Peyer's patch (tissue), 4 donors: ENCODE measurements at regions not wholly inside any gene's neighbourhood (a gene's known extent, or its start where the extent isn't known, plus 50 kb on each side); places are given as distances from the start of the nearest gene placed in this dataset.

Source experiments
- POLR2A ChIP-seq, 2 donors: fragments of 450-650 bp; IDR thresholded peaks; one replicate each; pipeline ENCODE4 v1.5.1; 2017; ENCODE audit warnings: antibody characterized with exemption in 2 of 2, mild to moderate bottlenecking in 2 of 2, moderate library complexity in 2 of 2
- TF ChIP-seq, protein P1 (sequence below), 6 experiments: fragments of 450-650 bp in 4 of 6; fragments of 200-600 bp in 2 of 6; sonication (generic) in 1 of 6; IDR thresholded peaks; one replicate each; pipeline ENCODE4 v1.5.1; 2017 to 2019; ENCODE audit warnings: antibody characterized with exemption in 6 of 6, mild to moderate bottlenecking in 3 of 6, moderate library complexity in 1 of 6

DNA sequence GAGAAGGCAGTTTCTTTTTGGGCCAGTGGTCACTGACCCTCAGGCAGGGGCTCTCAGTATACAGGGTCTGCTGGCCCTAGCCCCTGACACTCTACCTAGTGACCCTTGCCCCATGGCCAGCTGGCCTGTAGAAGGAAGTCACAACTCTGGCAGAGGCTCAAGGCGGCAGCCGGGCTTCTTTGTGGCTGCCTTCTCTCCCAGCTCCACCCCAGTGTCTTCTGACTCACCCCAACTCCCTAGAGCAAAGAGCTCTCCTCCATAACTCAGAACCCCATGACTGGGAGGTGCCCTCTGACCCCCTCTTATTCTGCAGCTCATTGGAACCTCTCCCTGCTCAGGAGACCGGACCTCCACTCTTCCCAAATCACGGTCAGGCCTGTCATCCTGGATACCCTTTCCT lies 358.2 kb downstream of the FGFR2 start:
- TF ChIP-seq, protein P1, sequence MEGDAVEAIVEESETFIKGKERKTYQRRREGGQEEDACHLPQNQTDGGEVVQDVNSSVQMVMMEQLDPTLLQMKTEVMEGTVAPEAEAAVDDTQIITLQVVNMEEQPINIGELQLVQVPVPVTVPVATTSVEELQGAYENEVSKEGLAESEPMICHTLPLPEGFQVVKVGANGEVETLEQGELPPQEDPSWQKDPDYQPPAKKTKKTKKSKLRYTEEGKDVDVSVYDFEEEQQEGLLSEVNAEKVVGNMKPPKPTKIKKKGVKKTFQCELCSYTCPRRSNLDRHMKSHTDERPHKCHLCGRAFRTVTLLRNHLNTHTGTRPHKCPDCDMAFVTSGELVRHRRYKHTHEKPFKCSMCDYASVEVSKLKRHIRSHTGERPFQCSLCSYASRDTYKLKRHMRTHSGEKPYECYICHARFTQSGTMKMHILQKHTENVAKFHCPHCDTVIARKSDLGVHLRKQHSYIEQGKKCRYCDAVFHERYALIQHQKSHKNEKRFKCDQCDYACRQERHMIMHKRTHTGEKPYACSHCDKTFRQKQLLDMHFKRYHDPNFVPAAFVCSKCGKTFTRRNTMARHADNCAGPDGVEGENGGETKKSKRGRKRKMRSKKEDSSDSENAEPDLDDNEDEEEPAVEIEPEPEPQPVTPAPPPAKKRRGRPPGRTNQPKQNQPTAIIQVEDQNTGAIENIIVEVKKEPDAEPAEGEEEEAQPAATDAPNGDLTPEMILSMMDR (IDR thresholded peaks at IDR 0.05), result peak in 1 of 6 experiments; percentile 1
- TF ChIP-seq POLR2A (IDR thresholded peaks at IDR 0.05), result no peak
